Thyroid gland (tissue), 4 donors: ENCODE measurements at regions not wholly inside any gene's neighbourhood (a gene's known extent, or its start where the extent isn't known, plus 50 kb on each side); places are given as distances from the start of the nearest gene placed in this dataset.
"Not testable (repeated sequence)": the region's sequence is repeated elsewhere in the genome, so short reads cannot be mapped to it uniquely, and the experiment has no call there.

Source experiments
- DNase-seq, 2 donors: peaks; one replicate each; pipeline ENCODE4 v3.0.0-alpha.2; 2019
- H3K27ac ChIP-seq, 3 donors: fragments of 200-600 bp; sonication (generic); 1 replicate in 2 of 3; 2 replicates in 1 of 3; pipeline ENCODE4 v1.5.1; 2016 to 2019; ENCODE audit warnings: mild to moderate bottlenecking in 1 of 3, moderate library complexity in 1 of 3
- H3K27me3 ChIP-seq: fragments of 200-600 bp; sonication (generic); one replicate; pipeline ENCODE4 v1.5.1; 2019
- H3K36me3 ChIP-seq, 2 donors: fragments of 200-600 bp; sonication (generic); one replicate each; pipeline ENCODE4 v1.5.1; 2016 to 2019
- H3K4me1 ChIP-seq, 2 donors: fragments of 200-600 bp; sonication (generic); one replicate each; pipeline ENCODE4 v1.5.1; 2017 to 2019
- H3K4me3 ChIP-seq, 3 donors: fragments of 200-600 bp; sonication (generic); replicated peaks in 1 of 3; 1 replicate in 2 of 3; 2 replicates in 1 of 3; pipeline ENCODE4 v1.5.1; 2016; ENCODE audit warnings: mild to moderate bottlenecking in 1 of 3
- H3K9me3 ChIP-seq: fragments of 200-600 bp; sonication (generic); one replicate; pipeline ENCODE4 v1.5.1; 2017
- CTCF ChIP-seq, 6 experiments: fragments of 200-600 bp in 3 of 6; fragments of 450-650 bp in 3 of 6; sonication (generic) in 3 of 6; IDR thresholded peaks; one replicate each; pipeline ENCODE4 v1.5.1; 2016 to 2019; ENCODE audit warnings: antibody characterized with exemption in 6 of 6, mild to moderate bottlenecking in 2 of 6, inconsistent platforms in 1 of 6, moderate library complexity in 1 of 6
- POLR2A ChIP-seq, 2 donors: fragments of 450-650 bp; IDR thresholded peaks; one replicate each; pipeline ENCODE4 v1.6.1; 2017; ENCODE audit warnings: antibody characterized with exemption in 2 of 2, mild to moderate bottlenecking in 2 of 2, moderate library complexity in 1 of 2
- WGBS, 2 donors: methylation state at CpG; one replicate each; pipeline ENCODE4 v1.1.5; 2017; 5-methylcytosine and 5-hydroxymethylcytosine counted together
- intact Hi-C: fragments of 100-400 bp; cut with DNase I; formaldehyde crosslinking; loops from one replicate; pipeline ENCODE4 v1.15.1; 2023

- H3K27me3 ChIP-seq, result no peaks in the 10 kb centered on the region
- no peaks in the 10 kb centered on the region for H3K9me3 ChIP-seq
- H3K4me3 ChIP-seq, result no peak overlapping the region
- intact Hi-C loops, result no loop called here
- DNase-seq, result no peak
- H3K36me3 ChIP-seq, result no peaks in the 10 kb centered on the region
- H3K27ac ChIP-seq, result no peak overlapping the region
- H3K4me1 ChIP-seq, result no peaks in the 10 kb centered on the region
- TF ChIP-seq POLR2A (IDR thresholded peaks at IDR 0.05) (no peak), CTCF (IDR thresholded peaks at IDR 0.05) (no peak)
These were observed 475.4 kb upstream of the CHORDC1 start for GRCh38 chr11:90698238-90698637.

- intact Hi-C loops, H3K9me3 ChIP-seq, H3K27ac ChIP-seq, H3K4me1 ChIP-seq, H3K36me3 ChIP-seq, H3K4me3 ChIP-seq, DNase-seq, H3K27me3 ChIP-seq: not testable (repeated sequence)
- 83 to 100% methylated on average over 1 of the region's 1 CpG for WGBS, 2 donors
These were observed 452.6 kb upstream of the CHORDC1 start for GRCh38 chr11:90675496-90675895.

- 88 to 89% methylated on average over 2 of the region's 2 CpGs for WGBS, 2 donors
- H3K9me3 ChIP-seq, result no peaks in the 10 kb centered on the region
These were observed 446.2 kb upstream of the CHORDC1 start for GRCh38 chr11:90669094-90669493.

GRCh38 chr11:90668502-90668901 lies 445.7 kb upstream of the CHORDC1 start:
- no peaks in the 10 kb centered on the region for H3K9me3 ChIP-seq
- no peak overlapping the region for H3K27ac ChIP-seq

More at GRCh38 chr11:90669094-90669493, 446.2 kb upstream of the CHORDC1 start:
- Histone ChIP-seq H3K4me3 (no peak overlapping the region), H3K4me1 (no peaks in the 10 kb centered on the region), H3K27me3 (no peaks in the 10 kb centered on the region), H3K27ac (no peak overlapping the region), H3K36me3 (no peaks in the 10 kb centered on the region)
- intact Hi-C loops, result no loop called here
- DNase-seq, result no peak
- TF ChIP-seq CTCF (IDR thresholded peaks at IDR 0.05) (no peak), POLR2A (IDR thresholded peaks at IDR 0.05) (no peak)

GRCh38 chr11:90661233-90661632 lies 438.4 kb upstream of the CHORDC1 start:
- no peak for DNase-seq
- WGBS, 2 donors, result 85 to 86% methylated on average over 2 of the region's 2 CpGs
- Histone ChIP-seq H3K27ac (no peak overlapping the region), H3K27me3 (no peaks in the 10 kb centered on the region), H3K36me3 (no peaks in the 10 kb centered on the region), H3K4me3 (no peak overlapping the region), H3K9me3 (no peaks in the 10 kb centered on the region), H3K4me1 (no peaks in the 10 kb centered on the region)
- TF ChIP-seq CTCF (IDR thresholded peaks at IDR 0.05) (no peak), POLR2A (IDR thresholded peaks at IDR 0.05) (no peak)
- intact Hi-C loops, result no loop called here

More at GRCh38 chr11:90668502-90668901, 445.7 kb upstream of the CHORDC1 start:
- no peak for DNase-seq
- intact Hi-C loops, result no loop called here
- Histone ChIP-seq H3K36me3 (no peaks in the 10 kb centered on the region), H3K27me3 (no peaks in the 10 kb centered on the region), H3K4me1 (no peaks in the 10 kb centered on the region), H3K4me3 (no peak overlapping the region)
- no peak for TF ChIP-seq CTCF (IDR thresholded peaks at IDR 0.05)
- TF ChIP-seq POLR2A (IDR thresholded peaks at IDR 0.05), result no peak

- Histone ChIP-seq H3K4me3 (no peak overlapping the region), H3K27ac (no peak overlapping the region), H3K4me1 (no peaks in the 10 kb centered on the region), H3K27me3 (no peaks in the 10 kb centered on the region), H3K9me3 (no peaks in the 10 kb centered on the region), H3K36me3 (no peaks in the 10 kb centered on the region)
- 84 to 90% methylated on average over 2 of the region's 2 CpGs for WGBS, 2 donors
- TF ChIP-seq POLR2A (IDR thresholded peaks at IDR 0.05) (no peak), CTCF (IDR thresholded peaks at IDR 0.05) (no peak)
- no peak for DNase-seq
- intact Hi-C loops, result no loop called here
These were observed 433.3 kb upstream of the CHORDC1 start for GRCh38 chr11:90656171-90656570.
